ENCODE measurements at regions not wholly inside any gene's neighbourhood (a gene's known extent, or its start where the extent isn't known, plus 50 kb on each side); places are given as distances from the start of the nearest gene placed in this dataset.

GRCh38 chr15:38072348-38073177 is 138.1 kb downstream of the TMCO5A start:
- H3K79me2 ChIP-seq (ENCODE audit: insufficient read depth, low read length): no peaks in the 10 kb centered on the region
- peak overlapping the region; percentile 91 for H3K4me2 ChIP-seq (replicated peaks; ENCODE audit: extremely low read depth, low read length, poor library complexity, severe bottlenecking)
- no peaks in the 10 kb centered on the region for H3K36me3 ChIP-seq (replicated peaks in 1 of 2; ENCODE audit: control insufficient read depth in 1 of 2, insufficient read depth in 2 of 2, low read length in 2 of 2)
- WGBS (ENCODE audit: insufficient coverage): 0% methylated on average over 46 of the region's 55 CpGs
- DNase-seq: peak; percentile 30 to 76 (median 66)
- intact Hi-C loops (cut with micrococcal nuclease): loop anchor here (2.0 to 10.0 kb wide), 4 partner anchors 14 to 180 kb away; partner anchors contain the start of gene SPRED1 (in 1 of the 2)
- H2AFZ ChIP-seq (ENCODE audit: insufficient read depth, low read depth, low read length, poor library complexity, severe bottlenecking): peak overlapping the region; percentile 96
- no peaks in the 10 kb centered on the region for H3K9me3 ChIP-seq (replicated peaks in 1 of 2; ENCODE audit: control insufficient read depth in 1 of 2, insufficient read depth in 1 of 2, low read length in 2 of 2)
- peaks cover 62% of the 10 kb centered on the region for H3K4me1 Mint-ChIP-seq
- H3K27ac ChIP-seq (ENCODE audit: low read depth in 1 of 2, low read length in 2 of 2): peak overlapping the region; percentile 83 to 86
- peaks cover 52 to 61% of the 10 kb centered on the region in 2 donors for H3K4me1 ChIP-seq (ENCODE audit: control insufficient read depth in 1 of 2, insufficient read depth in 2 of 2, low read length in 2 of 2)
- H3K4me3 Mint-ChIP-seq: peak overlapping the region; percentile 76 to 92
- TF ChIP-seq, protein P1, sequence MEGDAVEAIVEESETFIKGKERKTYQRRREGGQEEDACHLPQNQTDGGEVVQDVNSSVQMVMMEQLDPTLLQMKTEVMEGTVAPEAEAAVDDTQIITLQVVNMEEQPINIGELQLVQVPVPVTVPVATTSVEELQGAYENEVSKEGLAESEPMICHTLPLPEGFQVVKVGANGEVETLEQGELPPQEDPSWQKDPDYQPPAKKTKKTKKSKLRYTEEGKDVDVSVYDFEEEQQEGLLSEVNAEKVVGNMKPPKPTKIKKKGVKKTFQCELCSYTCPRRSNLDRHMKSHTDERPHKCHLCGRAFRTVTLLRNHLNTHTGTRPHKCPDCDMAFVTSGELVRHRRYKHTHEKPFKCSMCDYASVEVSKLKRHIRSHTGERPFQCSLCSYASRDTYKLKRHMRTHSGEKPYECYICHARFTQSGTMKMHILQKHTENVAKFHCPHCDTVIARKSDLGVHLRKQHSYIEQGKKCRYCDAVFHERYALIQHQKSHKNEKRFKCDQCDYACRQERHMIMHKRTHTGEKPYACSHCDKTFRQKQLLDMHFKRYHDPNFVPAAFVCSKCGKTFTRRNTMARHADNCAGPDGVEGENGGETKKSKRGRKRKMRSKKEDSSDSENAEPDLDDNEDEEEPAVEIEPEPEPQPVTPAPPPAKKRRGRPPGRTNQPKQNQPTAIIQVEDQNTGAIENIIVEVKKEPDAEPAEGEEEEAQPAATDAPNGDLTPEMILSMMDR (IDR thresholded peaks at IDR 0.05): no peak
- H3K27me3 Mint-ChIP-seq (ENCODE audit: low read depth in 3 of 3): peaks cover 17 to 23% (median 22%) of the 10 kb centered on the region in 3 donors
- H3K9me3 Mint-ChIP-seq: peaks cover 0 to 4% (median 2%) of the 10 kb centered on the region in 7 donors
- peaks cover 4 to 8% of the 10 kb centered on the region in 2 donors for H3K36me3 Mint-ChIP-seq
- H3K27me3 ChIP-seq (ENCODE audit: control insufficient read depth in 2 of 2, insufficient read depth in 2 of 2, low read length in 2 of 2): peaks cover 3 to 21% of the 10 kb centered on the region in 2 donors
- peak overlapping the region; percentile 86 to 100 (median 93) for H3K27ac Mint-ChIP-seq
- no peaks in the 10 kb centered on the region for H4K20me1 ChIP-seq (ENCODE audit: insufficient read depth, low read length)
- H3K4me3 ChIP-seq (replicated peaks in 1 of 3; ENCODE audit: low read depth in 2 of 3, low read length in 3 of 3): peak overlapping the region; percentile 41 to 78 (median 55)
- H3K9ac ChIP-seq (ENCODE audit: insufficient read depth, low read length, poor library complexity, severe bottlenecking): peak overlapping the region; percentile 65

DNA sequence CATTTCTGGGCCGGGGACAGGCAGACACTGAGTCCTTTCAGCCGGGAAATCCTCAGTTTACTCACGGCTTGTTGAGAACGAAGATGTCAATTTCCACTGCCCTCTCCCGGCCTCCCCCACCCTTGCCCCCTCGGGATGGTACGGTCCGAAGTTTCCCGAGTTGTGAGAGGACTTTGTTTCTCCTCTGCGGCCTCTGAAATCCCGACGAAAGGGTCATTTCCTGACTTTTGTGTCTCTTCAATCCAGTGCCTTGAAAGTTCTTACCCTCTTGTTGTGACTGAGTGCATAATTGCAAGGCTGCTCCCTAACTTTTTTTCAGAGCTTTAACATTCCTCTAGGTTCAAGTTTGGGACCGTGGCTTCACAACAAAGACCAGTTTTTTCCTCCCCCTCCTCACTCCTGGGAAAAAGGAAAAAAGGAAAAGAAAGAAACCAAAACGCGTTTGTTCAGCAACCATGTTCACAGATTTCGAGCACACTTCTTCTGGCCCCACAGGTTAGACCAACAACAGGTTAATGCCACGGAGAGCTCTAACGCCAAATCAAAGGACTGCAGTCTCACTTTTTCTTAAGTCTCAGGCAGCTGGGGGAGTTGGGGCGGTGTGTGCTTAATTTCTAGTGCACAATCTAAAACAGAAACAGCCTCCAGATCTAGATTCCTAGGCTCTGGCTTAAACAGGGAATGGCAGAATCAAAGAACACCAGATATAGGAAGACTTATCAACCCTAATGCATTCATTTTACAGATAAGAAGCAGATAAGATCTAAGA is 138.9 kb downstream of the TMCO5A start:
- Histone ChIP-seq H3K4me3 (replicated peaks in 1 of 3; ENCODE audit: low read depth in 2 of 3, low read length in 3 of 3) (peak overlapping the region; percentile 41 to 78 (median 55)), H3K79me2 (ENCODE audit: insufficient read depth, low read length) (no peaks in the 10 kb centered on the region), H3K27ac (ENCODE audit: low read depth in 1 of 2, low read length in 2 of 2) (peak overlapping the region; percentile 83 to 86), H3K27me3 (ENCODE audit: control insufficient read depth in 2 of 2, insufficient read depth in 2 of 2, low read length in 2 of 2) (peaks cover 3 to 21% of the 10 kb centered on the region in 2 donors), H3K9me3 (replicated peaks in 1 of 2; ENCODE audit: control insufficient read depth in 1 of 2, insufficient read depth in 1 of 2, low read length in 2 of 2) (no peaks in the 10 kb centered on the region), H4K20me1 (ENCODE audit: insufficient read depth, low read length) (no peaks in the 10 kb centered on the region), H2AFZ (ENCODE audit: insufficient read depth, low read depth, low read length, poor library complexity, severe bottlenecking) (peak overlapping the region; percentile 96), H3K9ac (ENCODE audit: insufficient read depth, low read length, poor library complexity, severe bottlenecking) (peak overlapping the region; percentile 65), H3K4me1 (ENCODE audit: control insufficient read depth in 1 of 2, insufficient read depth in 2 of 2, low read length in 2 of 2) (peaks cover 48 to 54% of the 10 kb centered on the region in 2 donors), H3K4me2 (replicated peaks; ENCODE audit: extremely low read depth, low read length, poor library complexity, severe bottlenecking) (peak overlapping the region; percentile 91), H3K36me3 (replicated peaks in 1 of 2; ENCODE audit: control insufficient read depth in 1 of 2, insufficient read depth in 2 of 2, low read length in 2 of 2) (no peaks in the 10 kb centered on the region)
- peak overlapping the region in 5 of 7 donors; percentile 61 to 92 (median 85) for H3K27ac Mint-ChIP-seq
- TF ChIP-seq, protein P1 (IDR thresholded peaks at IDR 0.05): no peak
- 42% methylated on average over 9 of the region's 19 CpGs for WGBS (ENCODE audit: insufficient coverage)
- H3K4me3 Mint-ChIP-seq: peak overlapping the region; percentile 76 to 92
- intact Hi-C loops (cut with micrococcal nuclease): loop anchor here (2.0 to 10.0 kb wide), 4 partner anchors 13 to 179 kb away; partner anchors contain the start of gene SPRED1 (in 1 of the 2)
- DNase-seq: peak in 1 of 3 donors; percentile 47
- H3K9me3 Mint-ChIP-seq: peaks cover 0 to 4% (median 2%) of the 10 kb centered on the region in 7 donors
- peaks cover 56% of the 10 kb centered on the region for H3K4me1 Mint-ChIP-seq
- H3K36me3 Mint-ChIP-seq: peaks cover 4 to 8% of the 10 kb centered on the region in 2 donors
- H3K27me3 Mint-ChIP-seq (ENCODE audit: low read depth in 3 of 3): peaks cover 17 to 23% (median 22%) of the 10 kb centered on the region in 3 donors

Measured in CD14-positive monocyte (primary cell).